ENCODE measurements at regions not wholly inside any gene's neighbourhood (a gene's known extent, or its start where the extent isn't known, plus 50 kb on each side); places are given as distances from the start of the nearest gene placed in this dataset.
"Not testable (repeated sequence)": the region's sequence is repeated elsewhere in the genome, so short reads cannot be mapped to it uniquely, and the experiment has no call there.

GRCh38 chr2:82355622-82356021, 2051.1 kb upstream of the LRRTM1 start:
- DNase-seq = no peak

GRCh38 chr2:82345910-82346309, 2041.4 kb upstream of the LRRTM1 start:
- DNase-seq = no peak

GRCh38 chr2:82344670-82345069, 2040.1 kb upstream of the LRRTM1 start:
- no peak for DNase-seq

- DNase-seq = no peak
Measured at GRCh38 chr2:82342356-82342755, 2037.8 kb upstream of the LRRTM1 start.

- DNase-seq = no peak
Measured at GRCh38 chr2:82340578-82341053, 2036.1 kb upstream of the LRRTM1 start.

GRCh38 chr2:82339805-82340204, 2035.3 kb upstream of the LRRTM1 start:
- DNase-seq = no peak

GRCh38 chr2:82333697-82334096, 2029.1 kb upstream of the LRRTM1 start:
- no peak for DNase-seq

GRCh38 chr2:82330155-82330554, 2025.6 kb upstream of the LRRTM1 start:
- DNase-seq = no peak

- not testable (repeated sequence) for DNase-seq
Measured at GRCh38 chr2:82326180-82326767, 2021.7 kb upstream of the LRRTM1 start.

GRCh38 chr2:82320296-82320695, 2015.7 kb upstream of the LRRTM1 start:
- no peak for DNase-seq

- DNase-seq = no peak
Measured at GRCh38 chr2:82317012-82317411, 2012.5 kb upstream of the LRRTM1 start.

GRCh38 chr2:82316586-82316985, 2012.0 kb upstream of the LRRTM1 start:
- no peak for DNase-seq

- no peak for DNase-seq
Measured at GRCh38 chr2:82314836-82315472, 2010.4 kb upstream of the LRRTM1 start.

- no peak for DNase-seq
Measured at GRCh38 chr2:82307511-82307910, 2003.0 kb upstream of the LRRTM1 start.

GRCh38 chr2:82301506-82301905, 1997.0 kb upstream of the LRRTM1 start:
- DNase-seq = no peak

GRCh38 chr2:82289446-82289845, 1984.9 kb upstream of the LRRTM1 start:
- DNase-seq = no peak

GRCh38 chr2:82283075-82283474, 1978.5 kb upstream of the LRRTM1 start:
- DNase-seq = no peak

GRCh38 chr2:82282111-82282882, 1977.7 kb upstream of the LRRTM1 start:
- no peak for DNase-seq

- DNase-seq = no peak
Measured at GRCh38 chr2:82279367-82279766, 1974.8 kb upstream of the LRRTM1 start.

GRCh38 chr2:82278416-82278815, 1973.9 kb upstream of the LRRTM1 start:
- DNase-seq = no peak

GRCh38 chr2:82275599-82275998, 1971.0 kb upstream of the LRRTM1 start:
- no peak for DNase-seq

GRCh38 chr2:82268446-82268845, 1963.9 kb upstream of the LRRTM1 start:
- no peak for DNase-seq

- no peak for DNase-seq
Measured at GRCh38 chr2:82260521-82260920, 1956.0 kb upstream of the LRRTM1 start.

- no peak for DNase-seq
Measured at GRCh38 chr2:82259551-82259950, 1955.0 kb upstream of the LRRTM1 start.

All from DMS79 treated with DMSO at 0.1 percent for 48 hours (cell line).